WERI-Rb-1 (cell line): ENCODE measurements at regions not wholly inside any gene's neighbourhood (a gene's known extent, or its start where the extent isn't known, plus 50 kb on each side); places are given as distances from the start of the nearest gene placed in this dataset.

Experiments used
- DNase-seq: peaks from one replicate; pipeline ENCODE4 v3.0.0-alpha.2; 2020
- H3K27ac ChIP-seq: fragments of 250-450 bp; sonication (Bioruptor Pico); 2 replicates; pipeline ENCODE4 v1.5.1; 2020; ENCODE audit warnings: mild to moderate bottlenecking, moderate library complexity
- H3K27me3 ChIP-seq: fragments of 250-450 bp; sonication (Bioruptor Pico); 2 replicates; pipeline ENCODE4 v1.5.1; 2021; ENCODE audit warnings: mild to moderate bottlenecking, low read depth, moderate library complexity; ENCODE audit not compliant: insufficient read depth, severe bottlenecking
- H3K36me3 ChIP-seq: fragments of 250-450 bp; sonication (Bioruptor Pico); 2 replicates; pipeline ENCODE4 v1.5.1; 2020; ENCODE audit warnings: mild to moderate bottlenecking, moderate library complexity
- H3K4me3 ChIP-seq: 2 replicates; pipeline ENCODE4 v1.5.1; 2011; ENCODE audit warnings: low read depth, mild to moderate bottlenecking, control low read depth, low read length
- H3K9me3 ChIP-seq: fragments of 250-450 bp; sonication (Bioruptor Pico); 2 replicates; pipeline ENCODE4 v1.5.1; 2021; ENCODE audit warnings: mild to moderate bottlenecking, moderate library complexity; ENCODE audit not compliant: severe bottlenecking
- TF ChIP-seq, protein P1 (sequence below): IDR thresholded peaks from 2 replicates; pipeline ENCODE4 v1.5.1; 2011; ENCODE audit warnings: low read depth, mild to moderate bottlenecking, control low read depth, inconsistent platforms, low read length

- Histone ChIP-seq H3K4me3 (no peak overlapping the region), H3K36me3 (no peaks in the 10 kb centered on the region), H3K27ac (no peak overlapping the region), H3K9me3 (no peaks in the 10 kb centered on the region), H3K27me3 (peaks cover 33% of the 10 kb centered on the region)
- DNase-seq = no peak
- TF ChIP-seq, protein P1, sequence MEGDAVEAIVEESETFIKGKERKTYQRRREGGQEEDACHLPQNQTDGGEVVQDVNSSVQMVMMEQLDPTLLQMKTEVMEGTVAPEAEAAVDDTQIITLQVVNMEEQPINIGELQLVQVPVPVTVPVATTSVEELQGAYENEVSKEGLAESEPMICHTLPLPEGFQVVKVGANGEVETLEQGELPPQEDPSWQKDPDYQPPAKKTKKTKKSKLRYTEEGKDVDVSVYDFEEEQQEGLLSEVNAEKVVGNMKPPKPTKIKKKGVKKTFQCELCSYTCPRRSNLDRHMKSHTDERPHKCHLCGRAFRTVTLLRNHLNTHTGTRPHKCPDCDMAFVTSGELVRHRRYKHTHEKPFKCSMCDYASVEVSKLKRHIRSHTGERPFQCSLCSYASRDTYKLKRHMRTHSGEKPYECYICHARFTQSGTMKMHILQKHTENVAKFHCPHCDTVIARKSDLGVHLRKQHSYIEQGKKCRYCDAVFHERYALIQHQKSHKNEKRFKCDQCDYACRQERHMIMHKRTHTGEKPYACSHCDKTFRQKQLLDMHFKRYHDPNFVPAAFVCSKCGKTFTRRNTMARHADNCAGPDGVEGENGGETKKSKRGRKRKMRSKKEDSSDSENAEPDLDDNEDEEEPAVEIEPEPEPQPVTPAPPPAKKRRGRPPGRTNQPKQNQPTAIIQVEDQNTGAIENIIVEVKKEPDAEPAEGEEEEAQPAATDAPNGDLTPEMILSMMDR = no peak
These were observed 450.6 kb upstream of the ST6GAL2 start for GRCh38 chr2:107336526-107336925.

DNA sequence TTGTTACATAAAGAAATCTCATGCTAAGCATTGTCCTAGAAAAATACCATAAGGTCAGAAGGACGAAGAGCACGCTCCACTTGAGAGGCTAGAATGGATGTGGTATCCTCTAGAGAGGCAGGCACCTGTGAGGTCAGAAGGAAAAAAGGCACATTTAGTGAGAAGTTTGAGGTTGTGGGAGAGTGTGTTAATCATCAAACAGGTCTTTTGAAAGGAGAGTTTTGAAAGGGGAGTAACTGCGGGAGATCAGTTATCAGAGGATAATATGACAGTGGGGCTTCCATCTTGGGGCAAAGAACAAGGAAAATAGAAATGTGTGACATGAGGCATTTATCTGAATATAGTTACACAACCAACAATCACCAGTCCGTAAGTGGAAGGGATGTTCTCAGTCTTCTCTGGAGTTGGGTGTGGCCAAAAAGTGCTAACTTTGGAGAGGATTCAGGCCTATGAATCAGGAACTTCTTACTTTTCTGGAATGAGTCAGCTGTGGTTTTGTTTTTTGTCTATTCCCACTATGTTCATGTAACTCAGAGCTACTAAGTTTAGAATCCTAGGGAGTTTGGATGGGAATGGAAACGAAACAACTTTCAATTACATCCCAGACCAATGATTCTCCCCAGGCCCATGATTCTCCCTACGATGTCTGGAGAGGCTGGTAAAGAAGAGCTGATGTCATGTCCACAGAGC is 451.4 kb upstream of the ST6GAL2 start:
- H3K4me3 ChIP-seq = no peak overlapping the region
- H3K27ac ChIP-seq = no peak overlapping the region
- no peaks in the 10 kb centered on the region for H3K9me3 ChIP-seq
- DNase-seq = no peak
- TF ChIP-seq, protein P1 = no peak
- H3K27me3 ChIP-seq = peaks cover 30% of the 10 kb centered on the region
- no peaks in the 10 kb centered on the region for H3K36me3 ChIP-seq

DNA sequence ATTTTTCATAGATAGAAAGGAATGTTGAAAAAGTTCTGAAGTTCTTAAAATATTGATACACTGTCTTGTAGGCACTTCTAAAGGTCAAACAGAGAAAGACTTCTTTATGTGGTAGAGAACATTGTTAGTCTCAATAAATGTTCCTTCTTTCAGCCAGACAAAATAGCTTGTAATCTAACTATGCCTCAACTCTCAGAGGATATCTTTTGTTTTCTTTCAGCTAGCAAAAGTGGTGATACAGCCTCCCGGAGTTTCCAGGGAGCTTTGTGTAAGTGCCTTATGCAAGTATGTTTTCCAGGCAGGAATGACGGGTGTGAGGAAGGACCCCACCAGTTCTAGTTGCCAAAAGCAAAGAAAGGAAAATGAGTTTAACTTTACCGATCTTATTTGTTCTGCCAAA is 452.1 kb upstream of the ST6GAL2 start:
- DNase-seq = no peak
- H3K27me3 ChIP-seq = peaks cover 25% of the 10 kb centered on the region
- H3K27ac ChIP-seq = no peak overlapping the region
- no peaks in the 10 kb centered on the region for H3K36me3 ChIP-seq
- H3K9me3 ChIP-seq = no peaks in the 10 kb centered on the region
- TF ChIP-seq, protein P1 = no peak
- no peak overlapping the region for H3K4me3 ChIP-seq

GRCh38 chr2:107338571-107338970 is 452.6 kb upstream of the ST6GAL2 start:
- no peak overlapping the region for H3K4me3 ChIP-seq
- H3K9me3 ChIP-seq = no peaks in the 10 kb centered on the region
- H3K27me3 ChIP-seq = peaks cover 25% of the 10 kb centered on the region
- TF ChIP-seq, protein P1 = no peak
- no peaks in the 10 kb centered on the region for H3K36me3 ChIP-seq
- no peak for DNase-seq
- no peak overlapping the region for H3K27ac ChIP-seq

DNA sequence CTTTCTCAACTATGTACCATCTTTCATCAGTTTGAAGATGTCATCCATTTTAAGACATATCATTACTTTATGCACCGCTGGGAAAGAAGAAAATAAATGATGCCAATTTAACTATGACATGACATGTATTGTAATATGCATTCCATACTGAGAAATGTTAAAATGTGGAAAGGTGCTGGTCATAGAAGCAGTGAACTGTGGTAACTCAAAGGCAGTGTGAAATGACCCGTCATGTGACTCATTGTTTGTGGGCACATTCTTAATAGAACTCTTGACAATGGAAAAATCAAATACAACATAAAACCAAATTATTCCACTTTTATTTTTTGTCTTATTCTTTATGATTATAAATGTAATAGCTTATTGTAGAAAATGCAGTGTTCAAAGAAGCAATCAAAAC is 455.0 kb upstream of the ST6GAL2 start:
- TF ChIP-seq, protein P1 = no peak
- peaks cover 18% of the 10 kb centered on the region for H3K27me3 ChIP-seq
- no peak for DNase-seq
- no peaks in the 10 kb centered on the region for H3K9me3 ChIP-seq
- H3K36me3 ChIP-seq = no peaks in the 10 kb centered on the region
- no peak overlapping the region for H3K27ac ChIP-seq
- no peak overlapping the region for H3K4me3 ChIP-seq

DNA sequence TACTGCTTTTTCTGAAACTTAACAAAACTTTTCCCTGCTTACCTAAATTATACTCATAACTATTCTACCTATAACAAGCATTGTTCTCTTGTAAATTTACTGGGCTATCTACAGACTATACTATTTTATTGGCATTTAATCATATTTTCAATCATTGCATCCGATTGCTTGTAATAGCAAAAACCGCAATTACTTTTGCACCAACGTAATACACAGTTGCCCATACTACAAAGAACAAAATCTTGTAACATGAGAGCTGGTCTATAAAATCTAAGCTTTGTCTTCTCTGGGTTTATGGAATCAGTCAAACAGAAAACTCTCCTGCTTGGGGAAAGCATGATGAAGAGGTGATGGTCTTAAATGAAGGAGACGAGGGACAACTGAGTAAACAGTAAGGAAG is 463.4 kb upstream of the ST6GAL2 start:
- H3K27me3 ChIP-seq = peaks cover 33% of the 10 kb centered on the region
- TF ChIP-seq, protein P1 = no peak
- no peak for DNase-seq
- H3K36me3 ChIP-seq = no peaks in the 10 kb centered on the region
- H3K27ac ChIP-seq = no peak overlapping the region
- H3K9me3 ChIP-seq = no peaks in the 10 kb centered on the region
- H3K4me3 ChIP-seq = no peak overlapping the region
